ENCODE measurements at regions not wholly inside any gene's neighbourhood (a gene's known extent, or its start where the extent isn't known, plus 50 kb on each side); places are given as distances from the start of the nearest gene placed in this dataset.

DNA sequence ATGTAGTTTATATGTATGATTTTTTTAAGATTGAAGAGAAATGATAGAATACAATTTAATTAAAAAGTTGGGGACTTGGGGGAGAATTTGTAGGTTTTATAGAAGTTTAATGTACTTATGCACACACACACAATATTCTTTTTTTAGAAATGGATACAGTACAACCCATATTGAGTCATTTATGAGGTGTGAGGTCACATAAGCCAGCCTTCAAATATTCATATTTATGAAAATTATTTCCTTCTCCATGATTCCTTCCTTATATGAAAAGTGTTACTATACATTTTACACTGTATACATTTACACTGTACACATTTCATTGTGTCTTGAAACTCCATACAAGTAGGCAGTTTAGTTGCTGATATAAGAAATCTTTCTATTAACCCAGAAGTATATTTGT is 96.2 kb upstream of the CHODL start:
- ChIA-PET POLR2A (no interaction called here), CTCF (no interaction called here)
- Histone ChIP-seq H3K9me3 (ENCODE audit: control insufficient read depth, insufficient read depth, low read length) (peaks cover 18% of the 10 kb centered on the region), H3K27me3 (ENCODE audit: control insufficient read depth, insufficient read depth, low read length) (no peaks in the 10 kb centered on the region), H3K27ac (ENCODE audit: low read depth, low read length) (no peak overlapping the region), H3K4me3 (ENCODE audit: low read depth, low read length) (no peak overlapping the region)
- no peak for DNase-seq (ENCODE audit: low read depth, low spot score)
- TF ChIP-seq, protein P1, sequence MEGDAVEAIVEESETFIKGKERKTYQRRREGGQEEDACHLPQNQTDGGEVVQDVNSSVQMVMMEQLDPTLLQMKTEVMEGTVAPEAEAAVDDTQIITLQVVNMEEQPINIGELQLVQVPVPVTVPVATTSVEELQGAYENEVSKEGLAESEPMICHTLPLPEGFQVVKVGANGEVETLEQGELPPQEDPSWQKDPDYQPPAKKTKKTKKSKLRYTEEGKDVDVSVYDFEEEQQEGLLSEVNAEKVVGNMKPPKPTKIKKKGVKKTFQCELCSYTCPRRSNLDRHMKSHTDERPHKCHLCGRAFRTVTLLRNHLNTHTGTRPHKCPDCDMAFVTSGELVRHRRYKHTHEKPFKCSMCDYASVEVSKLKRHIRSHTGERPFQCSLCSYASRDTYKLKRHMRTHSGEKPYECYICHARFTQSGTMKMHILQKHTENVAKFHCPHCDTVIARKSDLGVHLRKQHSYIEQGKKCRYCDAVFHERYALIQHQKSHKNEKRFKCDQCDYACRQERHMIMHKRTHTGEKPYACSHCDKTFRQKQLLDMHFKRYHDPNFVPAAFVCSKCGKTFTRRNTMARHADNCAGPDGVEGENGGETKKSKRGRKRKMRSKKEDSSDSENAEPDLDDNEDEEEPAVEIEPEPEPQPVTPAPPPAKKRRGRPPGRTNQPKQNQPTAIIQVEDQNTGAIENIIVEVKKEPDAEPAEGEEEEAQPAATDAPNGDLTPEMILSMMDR (IDR thresholded peaks at IDR 0.05; ENCODE audit: low read depth, low read length), result no peak

DNA sequence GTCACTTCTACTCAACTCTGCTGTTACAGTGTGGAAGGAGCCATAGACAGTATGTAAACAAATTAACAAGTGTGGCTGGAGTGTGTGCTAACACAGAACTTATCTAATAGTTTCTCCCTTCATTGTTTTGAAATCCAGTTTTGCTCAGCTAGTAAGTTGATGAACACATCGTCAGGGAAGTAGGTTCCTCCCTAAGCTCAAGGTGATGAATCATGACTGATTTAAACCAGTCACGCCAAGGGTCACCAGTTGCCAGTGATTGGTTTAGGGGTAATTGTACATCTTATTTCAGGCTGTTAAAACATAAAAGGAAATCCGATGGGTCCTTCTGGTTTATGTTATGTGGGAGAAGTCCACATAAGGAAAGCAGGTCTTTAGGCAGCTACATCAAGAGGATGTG is 97.0 kb upstream of the CHODL start:
- TF ChIP-seq, protein P1 (IDR thresholded peaks at IDR 0.05; ENCODE audit: low read depth, low read length), result no peak
- POLR2A ChIA-PET, result no interaction called here
- Histone ChIP-seq H3K9me3 (ENCODE audit: control insufficient read depth, insufficient read depth, low read length) (peaks cover 16% of the 10 kb centered on the region), H3K4me3 (ENCODE audit: low read depth, low read length) (no peak overlapping the region), H3K27me3 (ENCODE audit: control insufficient read depth, insufficient read depth, low read length) (no peaks in the 10 kb centered on the region), H3K27ac (ENCODE audit: low read depth, low read length) (no peak overlapping the region)
- CTCF ChIA-PET, result no interaction called here
- no peak for DNase-seq (ENCODE audit: low read depth, low spot score)

DNA sequence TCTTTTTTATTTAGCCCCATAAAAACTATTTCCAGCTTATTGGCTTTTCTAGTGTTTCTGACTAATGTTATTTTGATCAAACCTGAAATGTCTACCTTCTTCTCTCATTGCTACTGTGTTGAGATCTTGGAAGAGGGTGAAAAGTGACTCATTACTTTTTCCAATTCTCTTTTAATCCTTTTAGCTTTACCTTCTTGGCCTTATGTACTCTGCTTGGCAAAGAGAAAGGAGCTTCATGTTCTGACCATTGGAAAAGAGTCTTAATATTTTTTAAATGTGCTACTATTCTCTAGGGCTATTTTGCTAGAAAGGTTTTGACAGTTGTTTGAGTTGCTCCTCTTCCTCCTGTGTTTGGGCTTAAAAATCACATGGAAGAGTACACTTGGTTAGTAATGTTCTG is 97.8 kb upstream of the CHODL start:
- POLR2A ChIA-PET, result no interaction called here
- Histone ChIP-seq H3K4me3 (ENCODE audit: low read depth, low read length) (no peak overlapping the region), H3K9me3 (ENCODE audit: control insufficient read depth, insufficient read depth, low read length) (peaks cover 12% of the 10 kb centered on the region), H3K27ac (ENCODE audit: low read depth, low read length) (no peak overlapping the region), H3K27me3 (ENCODE audit: control insufficient read depth, insufficient read depth, low read length) (no peaks in the 10 kb centered on the region)
- TF ChIP-seq, protein P1 (IDR thresholded peaks at IDR 0.05; ENCODE audit: low read depth, low read length), result no peak
- no peak for DNase-seq (ENCODE audit: low read depth, low spot score)
- CTCF ChIA-PET, result no interaction called here

DNA sequence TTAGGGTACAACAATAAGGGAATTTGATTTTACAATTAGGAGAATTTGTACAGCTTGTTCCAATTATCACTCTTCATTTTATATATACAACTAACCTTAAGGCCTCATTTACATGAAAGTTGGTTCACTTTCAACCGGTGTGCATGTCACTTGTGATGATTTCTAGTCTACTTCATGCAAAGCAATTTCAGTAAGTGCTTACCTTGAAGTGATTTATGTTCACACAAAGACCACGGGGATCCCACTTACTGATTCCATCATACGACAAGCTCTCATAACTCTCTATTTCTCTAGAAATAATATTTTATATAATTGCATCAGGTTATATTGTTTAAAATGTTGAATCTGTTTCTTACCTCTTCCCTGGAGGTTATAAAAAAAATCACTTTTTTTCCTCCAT is 100.3 kb upstream of the CHODL start:
- TF ChIP-seq, protein P1 (IDR thresholded peaks at IDR 0.05; ENCODE audit: low read depth, low read length), result no peak
- no peaks in the 10 kb centered on the region for H3K27me3 ChIP-seq (ENCODE audit: control insufficient read depth, insufficient read depth, low read length)
- H3K4me3 ChIP-seq (ENCODE audit: low read depth, low read length), result no peak overlapping the region
- DNase-seq (ENCODE audit: low read depth, low spot score), result no peak
- ChIA-PET CTCF (no interaction called here), POLR2A (no interaction called here)
- peaks cover 5% of the 10 kb centered on the region for H3K9me3 ChIP-seq (ENCODE audit: control insufficient read depth, insufficient read depth, low read length)
- no peak overlapping the region for H3K27ac ChIP-seq (ENCODE audit: low read depth, low read length)

DNA sequence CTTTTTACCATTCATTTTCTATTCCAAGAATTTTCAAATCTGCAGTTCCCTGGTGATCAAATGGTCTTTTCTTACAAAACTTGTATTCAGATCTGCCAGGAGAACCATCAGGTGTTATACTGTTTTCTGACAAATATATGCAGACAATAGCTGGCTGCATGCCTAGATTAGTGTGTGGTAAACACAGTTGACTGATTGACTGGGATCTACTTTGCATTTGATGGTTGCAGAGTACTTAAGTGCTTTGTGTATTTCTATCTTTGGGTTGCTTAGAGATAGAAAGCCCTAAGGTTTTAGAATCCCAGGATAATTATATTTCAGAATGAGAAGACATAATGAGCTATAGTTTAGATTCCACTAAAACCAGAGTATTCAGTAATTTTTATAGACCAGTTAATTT is 102.0 kb upstream of the CHODL start:
- no peak for DNase-seq (ENCODE audit: low read depth, low spot score)
- TF ChIP-seq, protein P1 (IDR thresholded peaks at IDR 0.05; ENCODE audit: low read depth, low read length), result no peak
- Histone ChIP-seq H3K27me3 (ENCODE audit: control insufficient read depth, insufficient read depth, low read length) (no peaks in the 10 kb centered on the region), H3K4me3 (ENCODE audit: low read depth, low read length) (no peak overlapping the region), H3K27ac (ENCODE audit: low read depth, low read length) (no peak overlapping the region), H3K9me3 (ENCODE audit: control insufficient read depth, insufficient read depth, low read length) (peaks cover 5% of the 10 kb centered on the region)
- CTCF ChIA-PET, result no interaction called here
- POLR2A ChIA-PET, result no interaction called here
